Urinary bladder (tissue), 3 donors: ENCODE measurements at regions not wholly inside any gene's neighbourhood (a gene's known extent, or its start where the extent isn't known, plus 50 kb on each side); places are given as distances from the start of the nearest gene placed in this dataset.
"Not testable (repeated sequence)": the region's sequence is repeated elsewhere in the genome, so short reads cannot be mapped to it uniquely, and the experiment has no call there.

ENCODE experiments used
- DNase-seq: peaks from one replicate; pipeline ENCODE4 v3.0.0-alpha.2; 2015; ENCODE audit errors: extremely low spot score
- H3K27ac ChIP-seq: one replicate; pipeline ENCODE4 v1.5.1; 2013; ENCODE audit warnings: low read depth, mild to moderate bottlenecking, moderate library complexity
- H3K36me3 ChIP-seq: one replicate; pipeline ENCODE4 v1.6.1; 2013; ENCODE audit warnings: mild to moderate bottlenecking, moderate library complexity; ENCODE audit not compliant: insufficient read depth
- H3K4me1 ChIP-seq: one replicate; pipeline ENCODE4 v1.6.1; 2013; ENCODE audit warnings: mild to moderate bottlenecking, moderate library complexity; ENCODE audit not compliant: insufficient read depth
- H3K4me3 ChIP-seq: one replicate; pipeline ENCODE4 v1.5.1; 2013; ENCODE audit warnings: low read depth, low read length
- WGBS: extraction: QIAGEN DNeasy Blood & Tissue Kit; methylation state at CpG from one replicate; pipeline ENCODE4 v1.1.7; 2013; 5-methylcytosine and 5-hydroxymethylcytosine counted together
- donor health status: healthy with polysubstance abuse.
- donor health status: healthy.

- Histone ChIP-seq H3K27ac (no peak overlapping the region), H3K4me1 (no peaks in the 10 kb centered on the region), H3K4me3 (no peak overlapping the region), H3K36me3 (no peaks in the 10 kb centered on the region)
- 47% methylated on average over 1 of the region's 1 CpG for WGBS
- DNase-seq = no peak
These were observed 130.8 kb upstream of the HEY2 start for GRCh38 chr6:125618629-125619028.

GRCh38 chr6:125623085-125623484 lies 126.3 kb upstream of the HEY2 start:
- no peak overlapping the region for H3K27ac ChIP-seq
- no peak for DNase-seq
- H3K4me1 ChIP-seq = no peaks in the 10 kb centered on the region
- H3K4me3 ChIP-seq = no peak overlapping the region
- no peaks in the 10 kb centered on the region for H3K36me3 ChIP-seq

GRCh38 chr6:125631165-125631564 lies 118.3 kb upstream of the HEY2 start:
- Histone ChIP-seq H3K4me1 (no peaks in the 10 kb centered on the region), H3K27ac (no peak overlapping the region), H3K4me3 (no peak overlapping the region), H3K36me3 (no peaks in the 10 kb centered on the region)
- 65% methylated on average over 1 of the region's 1 CpG for WGBS
- no peak for DNase-seq

GRCh38 chr6:125636011-125636410 lies 113.4 kb upstream of the HEY2 start:
- DNase-seq, H3K4me1 ChIP-seq, H3K27ac ChIP-seq, H3K4me3 ChIP-seq, H3K36me3 ChIP-seq: not testable (repeated sequence)
- WGBS = 91% methylated on average over 2 of the region's 2 CpGs

DNA sequence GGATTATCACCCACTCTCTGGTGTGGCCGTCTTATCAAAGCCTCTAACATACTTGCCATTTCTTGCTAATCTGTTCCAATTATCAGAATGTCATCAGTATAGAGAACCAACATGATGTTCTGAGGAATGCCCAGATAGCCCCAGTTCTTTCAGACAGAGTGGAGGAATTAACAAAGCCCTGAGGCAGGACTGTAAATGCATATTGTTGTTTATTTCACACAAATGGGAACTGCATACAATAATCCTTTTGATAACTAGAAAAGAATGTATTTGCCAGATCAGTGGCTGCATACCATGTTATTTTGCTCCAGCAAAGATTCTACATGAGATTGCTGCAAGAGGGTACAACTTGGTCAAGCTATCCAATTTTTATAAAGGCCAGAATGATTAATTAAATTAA lies 112.8 kb upstream of the HEY2 start:
- Histone ChIP-seq H3K4me1 (no peaks in the 10 kb centered on the region), H3K4me3 (no peak overlapping the region), H3K27ac (no peak overlapping the region), H3K36me3 (no peaks in the 10 kb centered on the region)
- DNase-seq = no peak
- 72% methylated on average over 1 of the region's 1 CpG for WGBS

DNA sequence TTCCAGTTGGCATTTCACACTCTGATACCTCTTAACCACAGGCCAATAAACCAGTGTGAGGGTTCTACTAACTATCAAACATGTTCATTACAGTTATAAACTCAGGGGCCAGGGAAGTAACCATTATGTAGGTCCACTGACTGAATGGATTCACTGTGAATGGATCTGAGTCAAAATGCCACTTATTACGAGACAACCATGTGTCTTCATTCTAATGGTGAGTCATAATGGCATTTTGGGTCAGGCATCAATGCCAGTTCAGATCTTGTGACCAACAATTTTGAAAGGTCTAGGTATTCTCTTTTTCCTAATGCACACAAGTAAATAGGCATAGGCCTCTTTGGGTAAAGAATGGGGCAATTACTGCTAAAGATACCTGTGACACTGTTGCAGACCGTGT lies 112.2 kb upstream of the HEY2 start:
- no peak overlapping the region for H3K4me3 ChIP-seq
- WGBS = 88% methylated on average over 2 of the region's 2 CpGs
- no peak overlapping the region for H3K27ac ChIP-seq
- H3K36me3 ChIP-seq = no peaks in the 10 kb centered on the region
- DNase-seq = no peak
- no peaks in the 10 kb centered on the region for H3K4me1 ChIP-seq

DNA sequence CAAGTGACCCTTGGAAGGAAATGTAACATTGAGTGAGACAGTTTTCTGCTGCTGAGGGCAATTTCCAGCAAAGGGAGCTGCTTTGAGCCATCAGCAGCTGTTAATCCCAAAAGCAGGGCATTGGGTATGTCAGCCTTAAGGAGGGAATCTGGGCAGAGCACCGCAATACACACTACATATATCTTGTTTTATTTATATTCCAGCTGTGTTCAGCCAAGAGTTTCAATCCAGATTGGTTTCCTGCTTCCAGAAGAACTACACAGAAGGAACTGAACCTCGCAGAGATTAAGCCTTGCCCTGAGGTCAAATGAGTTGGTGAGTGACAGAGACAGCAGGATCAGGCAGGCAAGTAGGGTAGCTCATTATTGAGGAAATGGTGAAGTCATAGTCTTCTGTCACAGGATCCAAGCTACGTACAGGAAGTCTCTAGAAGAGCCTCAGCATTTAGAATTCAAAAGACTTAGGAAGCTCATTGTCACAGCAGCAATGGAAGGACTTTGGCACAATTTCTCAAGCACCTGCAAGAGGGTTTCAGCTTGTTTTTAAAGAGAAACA lies 109.9 kb upstream of the HEY2 start:
- no peaks in the 10 kb centered on the region for H3K36me3 ChIP-seq
- DNase-seq = no peak
- WGBS = 44% methylated on average over 3 of the region's 3 CpGs

DNA sequence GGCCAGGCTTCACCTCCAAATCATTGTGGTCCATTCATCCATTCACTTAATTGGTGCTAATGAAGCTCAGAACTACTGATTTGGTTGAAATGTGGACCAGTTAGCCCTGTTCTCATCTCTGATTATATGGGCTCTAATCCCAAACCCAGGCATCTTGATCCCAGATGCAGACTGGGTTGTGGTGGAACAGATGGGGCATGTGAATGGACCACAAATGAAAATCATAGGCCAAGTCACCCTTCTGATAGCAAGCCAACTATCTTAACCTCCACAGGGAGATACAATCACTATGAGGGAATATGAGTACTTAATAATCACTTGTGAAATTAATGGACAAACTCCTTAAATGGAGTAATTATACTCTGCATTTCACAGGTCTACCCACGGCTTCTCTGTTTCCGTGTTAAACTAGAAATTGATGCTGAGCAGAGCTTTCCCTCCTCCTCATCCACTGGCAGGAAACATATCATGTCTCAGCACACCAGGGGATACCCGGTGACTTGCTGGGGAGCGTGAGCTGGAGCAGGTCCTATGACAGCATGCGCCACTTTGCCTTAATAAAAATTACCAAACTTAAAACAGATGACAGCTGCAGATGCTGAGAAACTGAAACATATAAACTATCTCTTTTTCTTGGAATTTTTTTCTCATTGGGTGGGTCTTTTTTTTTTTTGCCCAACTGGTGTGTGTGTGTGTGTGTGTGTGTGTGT lies 108.8 kb upstream of the HEY2 start:
- Histone ChIP-seq H3K27ac (no peak overlapping the region), H3K36me3 (no peaks in the 10 kb centered on the region), H3K4me1 (no peaks in the 10 kb centered on the region), H3K4me3 (no peak overlapping the region)
- 75% methylated on average over 5 of the region's 5 CpGs for WGBS
- no peak for DNase-seq

More for the DNA sequence above, 109.9 kb upstream of the HEY2 start:
- no peak overlapping the region for H3K4me3 ChIP-seq
- H3K4me1 ChIP-seq = no peaks in the 10 kb centered on the region
- no peak overlapping the region for H3K27ac ChIP-seq

DNA sequence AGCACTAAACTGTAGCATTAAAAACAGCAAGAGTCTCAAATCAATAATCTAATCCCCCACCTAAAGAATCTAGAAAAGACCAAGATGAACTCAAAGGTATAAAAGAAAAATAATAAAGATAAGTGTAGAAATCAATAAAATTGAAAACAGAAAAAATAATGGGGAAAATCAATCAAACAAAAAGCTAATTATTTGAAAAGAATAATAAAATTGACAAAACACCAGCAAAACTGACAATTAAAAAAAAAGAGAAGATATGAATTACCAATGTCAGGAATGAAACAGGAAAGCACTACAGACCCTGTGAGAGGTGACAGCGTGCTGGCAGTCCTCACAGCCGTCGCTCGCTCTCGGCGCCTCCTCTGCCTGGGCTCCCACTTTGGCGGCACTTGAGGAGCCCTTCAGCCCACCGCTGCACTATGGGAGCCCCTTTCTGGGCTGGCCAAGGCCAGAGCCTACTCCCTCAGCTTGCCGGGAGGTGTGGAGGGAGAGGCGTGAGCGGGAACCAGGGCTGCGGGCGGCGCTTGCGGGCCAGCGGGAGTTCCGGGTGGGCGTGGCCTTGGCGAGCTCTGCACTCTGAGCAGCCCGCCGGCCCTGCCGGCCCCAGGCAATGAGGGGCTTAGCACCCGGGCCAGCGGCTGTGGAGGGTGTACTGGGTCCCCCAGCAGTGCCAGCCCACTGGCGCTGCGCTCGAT lies 105.3 kb upstream of the HEY2 start:
- not testable (repeated sequence) for H3K36me3 ChIP-seq, H3K27ac ChIP-seq, H3K4me1 ChIP-seq, H3K4me3 ChIP-seq, DNase-seq
- whole genome bisulfite sequencing = 95% methylated on average over 25 of the region's 27 CpGs

DNA sequence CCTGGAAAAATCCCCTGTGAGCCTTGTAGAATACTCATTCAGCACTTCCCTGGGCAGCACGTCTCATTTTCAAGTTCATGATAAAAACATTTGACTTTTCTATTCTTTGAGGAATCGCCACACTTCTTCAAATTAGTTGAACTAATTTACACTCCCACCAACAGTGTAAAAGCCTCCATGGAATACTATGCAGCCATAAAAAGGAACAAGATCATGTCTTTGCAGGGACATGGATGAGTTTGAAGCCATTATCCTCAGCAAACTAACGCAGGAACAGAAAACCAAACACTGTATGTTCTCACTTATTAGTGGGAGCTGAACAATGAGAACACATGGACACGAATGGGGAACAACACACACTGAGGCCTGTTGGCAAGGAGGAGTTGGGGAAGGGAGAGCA lies 102.0 kb upstream of the HEY2 start:
- Histone ChIP-seq H3K27ac (no peak overlapping the region), H3K4me3 (no peak overlapping the region), H3K4me1 (no peaks in the 10 kb centered on the region), H3K36me3 (no peaks in the 10 kb centered on the region)
- 92% methylated on average over 4 of the region's 4 CpGs for WGBS
- no peak for DNase-seq

- H3K27ac ChIP-seq, H3K4me1 ChIP-seq, H3K36me3 ChIP-seq: not testable (repeated sequence)
These were observed 95.7 kb upstream of the HEY2 start for GRCh38 chr6:125653752-125654151.

DNA sequence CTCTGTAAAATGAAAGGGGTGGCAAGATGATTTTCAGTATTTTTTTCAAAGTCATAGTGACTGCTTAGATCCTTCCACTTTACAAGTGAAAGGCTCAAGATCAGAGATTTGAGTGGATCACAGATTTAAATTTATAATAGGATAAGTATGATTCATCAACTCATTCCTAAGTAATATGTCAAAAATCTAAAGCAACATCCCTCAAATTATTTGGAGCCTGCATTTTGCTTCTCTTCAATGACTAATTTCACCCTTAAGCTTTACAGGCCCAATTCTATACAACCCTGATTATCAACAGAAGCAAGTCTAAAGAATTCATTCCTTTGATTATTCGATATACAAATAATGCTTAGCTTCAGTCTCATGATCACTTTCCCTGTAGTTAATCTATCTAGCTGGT lies 93.9 kb upstream of the HEY2 start:
- WGBS = 94% methylated on average over 1 of the region's 1 CpG
- Histone ChIP-seq H3K4me1 (no peaks in the 10 kb centered on the region), H3K36me3 (no peaks in the 10 kb centered on the region), H3K4me3 (no peak overlapping the region), H3K27ac (no peak overlapping the region)
- DNase-seq = no peak

More at GRCh38 chr6:125653752-125654151, 95.7 kb upstream of the HEY2 start:
- not testable (repeated sequence) for DNase-seq, H3K4me3 ChIP-seq

GRCh38 chr6:125656287-125656870 lies 93.1 kb upstream of the HEY2 start:
- no peak overlapping the region for H3K27ac ChIP-seq
- WGBS = 69% methylated on average over 5 of the region's 5 CpGs
- DNase-seq = no peak
- no peaks in the 10 kb centered on the region for H3K36me3 ChIP-seq
- no peaks in the 10 kb centered on the region for H3K4me1 ChIP-seq
- no peak overlapping the region for H3K4me3 ChIP-seq

DNA sequence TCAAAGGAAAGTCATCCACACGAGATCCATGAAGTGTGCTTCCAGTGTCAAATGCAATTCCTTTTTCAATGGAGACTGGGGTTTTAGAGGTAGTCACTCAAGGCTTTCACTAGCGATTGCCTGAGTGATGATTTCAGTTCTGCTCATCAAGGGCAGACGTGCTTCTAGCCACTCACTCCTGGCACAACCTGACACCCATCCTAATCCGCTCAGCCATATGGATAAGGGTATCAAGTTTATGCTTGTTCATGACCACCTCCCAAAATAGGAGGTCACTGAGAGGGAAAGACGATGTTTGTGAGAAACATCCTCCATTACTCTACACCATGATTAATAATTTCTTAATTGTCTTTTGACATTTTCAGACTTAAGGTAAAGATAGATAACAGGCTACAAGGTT lies 91.3 kb upstream of the HEY2 start:
- Histone ChIP-seq H3K36me3 (no peaks in the 10 kb centered on the region), H3K4me1 (no peaks in the 10 kb centered on the region), H3K27ac (no peak overlapping the region), H3K4me3 (no peak overlapping the region)
- WGBS = 72% methylated on average over 5 of the region's 5 CpGs
- no peak for DNase-seq
